Smooth muscle cell (in vitro differentiated cells): ENCODE measurements at regions not wholly inside any gene's neighbourhood (a gene's known extent, or its start where the extent isn't known, plus 50 kb on each side); places are given as distances from the start of the nearest gene placed in this dataset.

Experiments
- DNase-seq: peaks from one replicate; lab custom pipeline; 2025; ENCODE audit not compliant: unreplicated experiment; lab: John Stamatoyannopoulos, UW
- H2AFZ ChIP-seq: fragments of 200-600 bp; sonication (generic); 2 replicates; pipeline ENCODE4 v1.6.0; 2016; ENCODE audit warnings: antibody characterized with exemption, low read depth, mild to moderate bottlenecking
- H3F3A ChIP-seq: fragments of 200-600 bp; sonication (generic); 2 replicates; pipeline ENCODE4 v1.6.0; 2017; ENCODE audit warnings: antibody characterized with exemption, low read depth
- H3K27ac ChIP-seq: fragments of 200-600 bp; sonication (generic); 2 replicates; pipeline ENCODE4 v1.5.1; 2016; ENCODE audit warnings: low read depth, mild to moderate bottlenecking
- H3K27me3 ChIP-seq: fragments of 200-600 bp; sonication (generic); 2 replicates; pipeline ENCODE4 v1.6.1; 2016; ENCODE audit warnings: low read depth, mild to moderate bottlenecking
- H3K36me3 ChIP-seq: fragments of 200-600 bp; sonication (generic); 2 replicates; pipeline ENCODE4 v1.5.1; 2016; ENCODE audit warnings: low read depth
- H3K4me1 ChIP-seq: fragments of 200-600 bp; sonication (generic); 2 replicates; pipeline ENCODE4 v1.5.1; 2016; ENCODE audit warnings: low read depth
- H3K4me2 ChIP-seq: fragments of 200-600 bp; sonication (generic); 2 replicates; pipeline ENCODE4 v1.6.0; 2016; ENCODE audit warnings: mild to moderate bottlenecking
- H3K4me3 ChIP-seq: fragments of 200-600 bp; sonication (generic); 2 replicates; pipeline ENCODE4 v1.5.1; 2016; ENCODE audit warnings: mild to moderate bottlenecking
- H3K79me2 ChIP-seq: fragments of 200-600 bp; sonication (generic); 2 replicates; pipeline ENCODE4 v1.6.0; 2016; ENCODE audit warnings: low read depth, mild to moderate bottlenecking
- H3K9ac ChIP-seq: fragments of 200-600 bp; sonication (generic); 2 replicates; pipeline ENCODE4 v1.6.0; 2016; ENCODE audit warnings: low read depth
- H3K9me3 ChIP-seq: fragments of 200-600 bp; sonication (generic); replicated peaks from 2 replicates; pipeline ENCODE4 v1.5.1; 2016; ENCODE audit warnings: low read depth
- H4K20me1 ChIP-seq: fragments of 200-600 bp; sonication (generic); 2 replicates; pipeline ENCODE4 v1.6.0; 2016; ENCODE audit warnings: low read depth
- WGBS: methylation state at CpG from one replicate; pipeline ENCODE4 v1.1.7; 2016; ENCODE audit warnings: low lambda C conversion rate; 5-methylcytosine and 5-hydroxymethylcytosine counted together
- TF ChIP-seq, protein P1 (sequence below): fragments of 200-600 bp; sonication (generic); IDR thresholded peaks from 2 replicates; pipeline ENCODE4 v1.5.1; 2017; ENCODE audit warnings: borderline replicate concordance, mild to moderate bottlenecking, antibody characterized with exemption; ENCODE audit not compliant: insufficient read depth, poor library complexity, severe bottlenecking

DNA sequence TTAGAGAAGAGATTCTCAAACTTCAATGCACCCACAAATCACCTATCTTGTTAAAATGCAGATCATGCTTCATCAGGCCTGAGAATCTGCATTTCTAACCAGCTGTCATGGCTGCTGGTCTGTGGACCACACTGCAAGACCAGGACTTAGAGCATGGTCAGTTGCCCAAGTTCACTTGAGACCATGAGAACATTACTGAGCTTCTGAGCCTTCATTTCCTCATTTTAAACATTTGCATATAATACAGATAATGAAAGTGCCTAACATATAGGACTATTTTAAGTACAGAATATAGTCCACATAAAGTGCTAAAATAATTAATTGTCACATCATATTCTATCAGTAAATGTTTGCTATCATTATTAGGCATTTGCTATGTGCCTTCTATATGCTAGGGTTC lies 260.8 kb upstream of the TNC start:
- DNase-seq = no peak
- no peak overlapping the region for H2AFZ ChIP-seq
- H3K79me2 ChIP-seq = no peaks in the 10 kb centered on the region
- H3K4me3 ChIP-seq = no peak overlapping the region
- no peak overlapping the region for H3K27ac ChIP-seq
- no peaks in the 10 kb centered on the region for H4K20me1 ChIP-seq
- H3K9ac ChIP-seq = no peak overlapping the region
- H3K4me2 ChIP-seq = no peak overlapping the region
- no peaks in the 10 kb centered on the region for H3K27me3 ChIP-seq
- TF ChIP-seq, protein P1, sequence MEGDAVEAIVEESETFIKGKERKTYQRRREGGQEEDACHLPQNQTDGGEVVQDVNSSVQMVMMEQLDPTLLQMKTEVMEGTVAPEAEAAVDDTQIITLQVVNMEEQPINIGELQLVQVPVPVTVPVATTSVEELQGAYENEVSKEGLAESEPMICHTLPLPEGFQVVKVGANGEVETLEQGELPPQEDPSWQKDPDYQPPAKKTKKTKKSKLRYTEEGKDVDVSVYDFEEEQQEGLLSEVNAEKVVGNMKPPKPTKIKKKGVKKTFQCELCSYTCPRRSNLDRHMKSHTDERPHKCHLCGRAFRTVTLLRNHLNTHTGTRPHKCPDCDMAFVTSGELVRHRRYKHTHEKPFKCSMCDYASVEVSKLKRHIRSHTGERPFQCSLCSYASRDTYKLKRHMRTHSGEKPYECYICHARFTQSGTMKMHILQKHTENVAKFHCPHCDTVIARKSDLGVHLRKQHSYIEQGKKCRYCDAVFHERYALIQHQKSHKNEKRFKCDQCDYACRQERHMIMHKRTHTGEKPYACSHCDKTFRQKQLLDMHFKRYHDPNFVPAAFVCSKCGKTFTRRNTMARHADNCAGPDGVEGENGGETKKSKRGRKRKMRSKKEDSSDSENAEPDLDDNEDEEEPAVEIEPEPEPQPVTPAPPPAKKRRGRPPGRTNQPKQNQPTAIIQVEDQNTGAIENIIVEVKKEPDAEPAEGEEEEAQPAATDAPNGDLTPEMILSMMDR = no peak
- no peaks in the 10 kb centered on the region for H3F3A ChIP-seq
- no peaks in the 10 kb centered on the region for H3K4me1 ChIP-seq
- no peaks in the 10 kb centered on the region for H3K9me3 ChIP-seq
- H3K36me3 ChIP-seq = no peaks in the 10 kb centered on the region

DNA sequence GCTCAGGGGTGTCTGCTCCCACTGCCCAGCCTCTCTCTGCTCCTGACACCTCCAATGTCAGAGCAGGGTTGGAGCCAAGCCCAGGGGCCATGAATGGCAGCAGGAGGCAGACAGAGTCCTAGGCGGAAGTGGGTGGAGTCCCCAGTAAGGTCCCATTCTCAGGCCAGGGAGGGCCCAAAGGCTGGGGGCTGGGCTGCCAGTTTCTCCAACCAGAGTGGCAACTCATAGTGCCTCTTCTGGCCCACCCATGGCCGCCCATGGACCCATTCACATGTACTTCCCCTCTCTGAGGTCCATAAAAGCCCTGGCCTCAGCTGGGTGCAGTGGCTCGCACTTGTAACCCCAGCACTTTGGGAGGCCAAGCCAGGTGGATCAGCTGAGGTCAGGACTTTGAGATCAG lies 261.8 kb upstream of the TNC start:
- no peak overlapping the region for H3K4me2 ChIP-seq
- H4K20me1 ChIP-seq = no peaks in the 10 kb centered on the region
- no peaks in the 10 kb centered on the region for H3K9me3 ChIP-seq
- no peaks in the 10 kb centered on the region for H3K27me3 ChIP-seq
- TF ChIP-seq, protein P1 = no peak
- no peak overlapping the region for H3K27ac ChIP-seq
- 100% methylated on average over 3 of the region's 3 CpGs for WGBS
- no peak overlapping the region for H3K4me3 ChIP-seq
- no peaks in the 10 kb centered on the region for H3K79me2 ChIP-seq
- DNase-seq = no peak
- no peaks in the 10 kb centered on the region for H3F3A ChIP-seq
- no peak overlapping the region for H2AFZ ChIP-seq
- H3K9ac ChIP-seq = no peak overlapping the region
- H3K4me1 ChIP-seq = no peaks in the 10 kb centered on the region
- H3K36me3 ChIP-seq = no peaks in the 10 kb centered on the region

DNA sequence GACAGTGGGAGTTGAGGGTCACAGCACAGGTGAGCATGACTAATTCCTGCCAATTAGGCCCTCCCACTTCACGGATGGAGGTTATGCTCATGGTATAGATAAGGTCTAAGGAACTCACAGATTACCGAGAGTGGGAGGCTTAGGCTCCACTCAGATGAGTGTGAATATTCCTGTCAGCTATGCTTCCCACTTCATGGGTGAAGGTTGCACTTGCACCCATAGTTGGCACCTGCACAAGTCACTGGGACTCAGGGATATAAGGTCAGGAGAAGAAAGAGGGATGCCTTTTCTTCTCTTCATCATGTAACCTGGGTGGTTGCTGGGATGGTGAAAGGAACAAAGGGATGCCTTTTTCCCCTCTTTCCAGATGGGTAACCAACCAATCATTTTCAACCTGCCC lies 264.9 kb upstream of the TNC start:
- no peak for DNase-seq
- Histone ChIP-seq H4K20me1 (no peaks in the 10 kb centered on the region), H3K4me2 (no peak overlapping the region), H3K79me2 (no peaks in the 10 kb centered on the region), H3K27me3 (no peaks in the 10 kb centered on the region), H3K4me3 (no peak overlapping the region), H3K9me3 (no peaks in the 10 kb centered on the region), H3K4me1 (no peaks in the 10 kb centered on the region), H3F3A (no peaks in the 10 kb centered on the region), H3K9ac (no peak overlapping the region), H2AFZ (no peak overlapping the region), H3K27ac (no peak overlapping the region), H3K36me3 (no peaks in the 10 kb centered on the region)
- TF ChIP-seq, protein P1 = no peak
- 100% methylated on average over 2 of the region's 2 CpGs for WGBS

GRCh38 chr9:115385383-115386122 lies 267.6 kb upstream of the TNC start:
- H3K27ac ChIP-seq = no peak overlapping the region
- H3K4me1 ChIP-seq = no peaks in the 10 kb centered on the region
- no peaks in the 10 kb centered on the region for H3K27me3 ChIP-seq
- H4K20me1 ChIP-seq = no peaks in the 10 kb centered on the region
- no peak for DNase-seq
- no peak overlapping the region for H3K4me2 ChIP-seq
- no peak overlapping the region for H3K4me3 ChIP-seq
- H3K9me3 ChIP-seq = no peaks in the 10 kb centered on the region
- no peak overlapping the region for H2AFZ ChIP-seq
- TF ChIP-seq, protein P1 = no peak
- H3F3A ChIP-seq = no peaks in the 10 kb centered on the region
- no peaks in the 10 kb centered on the region for H3K79me2 ChIP-seq
- H3K36me3 ChIP-seq = no peaks in the 10 kb centered on the region
- WGBS = 90% methylated on average over 18 of the region's 18 CpGs
- no peak overlapping the region for H3K9ac ChIP-seq
